HEK293 (cell line): ENCODE measurements at regions not wholly inside any gene's neighbourhood (a gene's known extent, or its start where the extent isn't known, plus 50 kb on each side); places are given as distances from the start of the nearest gene placed in this dataset.

Experiments used
- CTCF ChIA-PET: fragments of 350-600 bp; formaldehyde crosslinking; extraction: SDS; loops from one replicate; lab custom pipeline; 2021; ENCODE audit warnings: antibody characterized with exemption; lab: Yijun Ruan, JAX
- POLR2A ChIA-PET: fragments of 300-600 bp; formaldehyde crosslinking; extraction: SDS; loops from one replicate; lab custom pipeline; 2020; ENCODE audit warnings: antibody characterized with exemption, inconsistent platforms; lab: Yijun Ruan, JAX
- H3K27ac ChIP-seq: fragments of 200-500 bp; sonication (Bioruptor generic); 2 replicates; pipeline ENCODE4 v1.5.1; 2014; ENCODE audit warnings: low read depth, low read length, control low read depth, inconsistent platforms; ENCODE audit errors: extremely low read depth
- H3K36me3 ChIP-seq, 2 experiments: fragments of 200-500 bp in 1 of 2; sonication (Bioruptor generic) in 1 of 2; 1 replicate in 1 of 2; 2 replicates in 1 of 2; pipeline ENCODE4 v1.5.1; 2014 to 2017; ENCODE audit warnings: inconsistent platforms in 2 of 2, low read length in 2 of 2; ENCODE audit not compliant: control insufficient read depth in 2 of 2, insufficient read depth in 1 of 2
- H3K4me1 ChIP-seq: fragments of 200-500 bp; sonication (Bioruptor generic); 2 replicates; pipeline ENCODE4 v1.5.1; 2014; ENCODE audit warnings: mild to moderate bottlenecking, low read length, inconsistent platforms; ENCODE audit not compliant: control insufficient read depth, insufficient read depth
- H3K4me3 ChIP-seq: 2 replicates; pipeline ENCODE4 v1.5.1; 2011; ENCODE audit warnings: low read depth, mild to moderate bottlenecking, control low read depth, low read length, moderate library complexity
- H3K9me3 ChIP-seq: fragments of 200-500 bp; sonication (Bioruptor generic); 2 replicates; pipeline ENCODE4 v1.5.1; 2014; ENCODE audit warnings: low read depth, low read length, inconsistent platforms; ENCODE audit not compliant: control insufficient read depth, insufficient read depth
- FEZF1 ChIP-seq: fragments of 450-650 bp; formaldehyde crosslinking; IDR thresholded peaks from 2 replicates; pipeline ENCODE4 v1.5.1; 2016; ENCODE audit warnings: missing biosample characterization, missing genetic modification characterization
- MEIS1 ChIP-seq: sonication (generic); formaldehyde crosslinking; IDR thresholded peaks from 2 replicates; pipeline ENCODE4 v1.8.1; 2022; ENCODE audit warnings: missing genetic modification reagents, mild to moderate bottlenecking, borderline replicate concordance
- OVOL3 ChIP-seq: fragments of 450-650 bp; formaldehyde crosslinking; IDR thresholded peaks from 2 replicates; pipeline ENCODE4 v1.5.1; 2016; ENCODE audit warnings: missing biosample characterization, missing genetic modification characterization
- PRDM1 ChIP-seq: fragments of 450-650 bp; formaldehyde crosslinking; IDR thresholded peaks from 2 replicates; pipeline ENCODE4; 2016; ENCODE audit warnings: missing biosample characterization, missing genetic modification characterization
- SALL2 ChIP-seq: fragments of 450-650 bp; formaldehyde crosslinking; IDR thresholded peaks from 2 replicates; pipeline ENCODE4 v1.5.0; 2017; ENCODE audit warnings: missing biosample characterization, mild to moderate bottlenecking, missing genetic modification characterization, borderline replicate concordance
- TCF7L2 ChIP-seq: IDR thresholded peaks from 2 replicates; pipeline ENCODE4 v1.6.1; 2011; ENCODE audit warnings: low read depth, mild to moderate bottlenecking, inconsistent platforms, low read length, moderate library complexity, borderline replicate concordance
- ZNF169 ChIP-seq: fragments of 450-650 bp; formaldehyde crosslinking; IDR thresholded peaks from 2 replicates; pipeline ENCODE4 v1.5.1; 2016; ENCODE audit warnings: missing biosample characterization, missing genetic modification characterization
- ZNF18 ChIP-seq: fragments of 450-650 bp; formaldehyde crosslinking; IDR thresholded peaks from 2 replicates; pipeline ENCODE4 v1.5.1; 2016; ENCODE audit warnings: missing biosample characterization, missing genetic modification characterization
- ZNF274 ChIP-seq, 2 experiments: fragments of 200-500 bp in 1 of 2; fragments of 450-650 bp in 1 of 2; sonication (Bioruptor generic) in 1 of 2; formaldehyde crosslinking in 1 of 2; IDR thresholded peaks; 2 replicates each; pipeline versions ENCODE4 v1.5.1 to v1.6.1; 2014 to 2016; ENCODE audit warnings: borderline replicate concordance in 1 of 2, inconsistent platforms in 1 of 2, low read length in 1 of 2, missing biosample characterization in 1 of 2, missing genetic modification characterization in 1 of 2
- ZNF354C ChIP-seq: fragments of 450-650 bp; formaldehyde crosslinking; IDR thresholded peaks from 2 replicates; pipeline ENCODE4 v1.5.1; 2016; ENCODE audit warnings: missing biosample characterization, missing genetic modification characterization, low read depth, borderline replicate concordance
- ZNF37A ChIP-seq: fragments of 450-650 bp; IDR thresholded peaks from 2 replicates; pipeline ENCODE4 v1.5.1; 2018; ENCODE audit warnings: missing biosample characterization, missing genetic modification characterization
- ZNF416 ChIP-seq: fragments of 450-650 bp; formaldehyde crosslinking; IDR thresholded peaks from 2 replicates; pipeline ENCODE4 v1.5.1; 2016; ENCODE audit warnings: missing biosample characterization, missing genetic modification characterization
- ZNF514 ChIP-seq: fragments of 450-650 bp; formaldehyde crosslinking; IDR thresholded peaks from 2 replicates; pipeline ENCODE4 v1.5.1; 2016; ENCODE audit warnings: missing biosample characterization, missing genetic modification characterization
- ZNF580 ChIP-seq: fragments of 450-650 bp; formaldehyde crosslinking; IDR thresholded peaks from 2 replicates; pipeline ENCODE4 v1.5.1; 2016; ENCODE audit warnings: missing biosample characterization, missing genetic modification characterization
- ZNF704 ChIP-seq: fragments of 450-650 bp; formaldehyde crosslinking; IDR thresholded peaks from 2 replicates; pipeline ENCODE4 v1.5.1; 2016; ENCODE audit warnings: missing biosample characterization, missing genetic modification characterization
- ZNF707 ChIP-seq: fragments of 450-650 bp; formaldehyde crosslinking; IDR thresholded peaks from 2 replicates; pipeline ENCODE4 v1.5.1; 2016; ENCODE audit warnings: missing biosample characterization, missing genetic modification characterization
- ZNF843 ChIP-seq: fragments of 450-650 bp; formaldehyde crosslinking; IDR thresholded peaks from 2 replicates; pipeline ENCODE4 v1.5.1; 2016; ENCODE audit warnings: missing biosample characterization, missing genetic modification characterization
- ZSCAN23 ChIP-seq: fragments of 450-650 bp; formaldehyde crosslinking; IDR thresholded peaks from 2 replicates; pipeline ENCODE4 v1.5.1; 2016; ENCODE audit warnings: missing biosample characterization, missing genetic modification characterization

GRCh38 chr3:19748782-19749447, 185.1 kb downstream of the EFHB start:
- ChIA-PET POLR2A (no interaction called here), CTCF (no interaction called here)
- no peak for TF ChIP-seq ZNF416
- no peak for TF ChIP-seq ZSCAN23 (tag by site-specific recombination)
- TF ChIP-seq FEZF1 (tag by site-specific recombination): no peak
- TF ChIP-seq ZNF580 (tag by site-specific recombination): no peak
- no peak for TF ChIP-seq SALL2 (tag by site-specific recombination)
- TF ChIP-seq ZNF707 (tag by site-specific recombination): no peak
- TF ChIP-seq ZNF843 (tag by site-specific recombination): no peak
- no peak for TF ChIP-seq ZNF274 (IDR thresholded peaks at IDR 0.05; ENCODE audit: low read length)
- no peak for TF ChIP-seq ZNF274 (tag by site-specific recombination; IDR thresholded peaks at IDR 0.05; ENCODE audit: borderline replicate concordance)

GRCh38 chr3:19744047-19744446, 190.0 kb downstream of the EFHB start:
- TF ChIP-seq ZNF37A (tag by site-specific recombination): no peak
- no peak for TF ChIP-seq MEIS1 (CRISPR knock-in tag)
- TF ChIP-seq ZNF416: no peak
- TF ChIP-seq ZNF169 (tag by site-specific recombination): no peak
- no peak overlapping the region for H3K4me3 ChIP-seq
- H3K36me3 ChIP-seq: no peaks in the 10 kb centered on the region
- H3K4me1 ChIP-seq: no peaks in the 10 kb centered on the region
- H3K27ac ChIP-seq: no peak overlapping the region
- CTCF ChIA-PET: no interaction called here
- POLR2A ChIA-PET: no interaction called here
- no peaks in the 10 kb centered on the region for H3K9me3 ChIP-seq

More at GRCh38 chr3:19748782-19749447, 185.1 kb downstream of the EFHB start:
- H3K27ac ChIP-seq: no peak overlapping the region
- H3K4me1 ChIP-seq: no peaks in the 10 kb centered on the region
- H3K4me3 ChIP-seq: no peak overlapping the region
- no peaks in the 10 kb centered on the region for H3K36me3 ChIP-seq
- H3K9me3 ChIP-seq: no peaks in the 10 kb centered on the region

GRCh38 chr3:19742935-19743334, 191.1 kb downstream of the EFHB start:
- POLR2A ChIA-PET: no interaction called here
- TF ChIP-seq PRDM1 (tag by site-specific recombination): no peak
- TF ChIP-seq OVOL3 (tag by site-specific recombination): no peak
- no peak for TF ChIP-seq ZNF18 (tag by site-specific recombination)
- no peak for TF ChIP-seq ZNF354C (tag by site-specific recombination)
- no peak for TF ChIP-seq ZNF704 (tag by site-specific recombination)
- TF ChIP-seq ZNF514: no peak
- TF ChIP-seq TCF7L2: no peak
- Histone ChIP-seq H3K27ac (no peak overlapping the region), H3K4me3 (no peak overlapping the region), H3K4me1 (no peaks in the 10 kb centered on the region), H3K9me3 (no peaks in the 10 kb centered on the region), H3K36me3 (no peaks in the 10 kb centered on the region)
- CTCF ChIA-PET: no interaction called here
